GM12878 (cell line): ENCODE measurements at regions not wholly inside any gene's neighbourhood (a gene's known extent, or its start where the extent isn't known, plus 50 kb on each side); places are given as distances from the start of the nearest gene placed in this dataset.

Source experiments
- ATAC-seq: fragments of 200-7000 bp; cut with Tn5 transposase; 3 replicates; pipeline ENCODE4 v1.9.1; 2020; ENCODE audit warnings: mild to moderate bottlenecking, moderate library complexity
- BruUV-seq: library from RNA; stranded (reverse); fragments of 400-500 nt; replicated peaks from 2 replicates; lab custom pipeline; 2021; lab: Mats Ljungman, UMichigan
- CTCF ChIA-PET: fragments of 300-600 bp; sonication (Branson Sonifier 250); formaldehyde crosslinking; extraction: SDS; loops from one replicate; lab custom pipeline; 2021; ENCODE audit warnings: inconsistent platforms; lab: Yijun Ruan, JAX
- POLR2A ChIA-PET: fragments of 350-600 bp; formaldehyde crosslinking; extraction: SDS; loops from one replicate; lab custom pipeline; 2021; ENCODE audit warnings: inconsistent platforms; lab: Charles Lee
- RAD21 ChIA-PET: fragments of 300-600 bp; sonication (Branson Sonifier 250); formaldehyde crosslinking; loops from one replicate; lab custom pipeline; 2023; ENCODE audit warnings: antibody characterized with exemption; ENCODE audit not compliant: unreplicated experiment; lab: Charles Lee
- SMC1A ChIA-PET: fragments of 300-600 bp; sonication (Branson Sonifier 250); formaldehyde crosslinking; loops from one replicate; lab custom pipeline; 2023; ENCODE audit not compliant: unreplicated experiment, uncharacterized antibody; lab: Charles Lee
- DNase-seq: peaks from one replicate; pipeline ENCODE4 v3.0.0-alpha.2; 2011; ENCODE audit warnings: low read depth, low spot score
- FAIRE-seq: peaks from 3 replicates; lab custom pipeline; 2011; peaks lifted over from hg19 to GRCh38; lab: Jason Lieb, UNC
- H2AFZ ChIP-seq: 2 replicates; pipeline ENCODE4 v1.6.0; 2011; ENCODE audit warnings: low read depth, low read length, control low read depth; ENCODE audit not compliant: control insufficient read depth
- H3K27ac ChIP-seq: 2 replicates; pipeline ENCODE4 v1.5.1; 2011; ENCODE audit warnings: control low read depth; ENCODE audit not compliant: control insufficient read depth, insufficient read depth
- H3K27me3 ChIP-seq, 2 experiments: replicated peaks in 1 of 2; 2 replicates each; pipeline versions ENCODE4 v1.6.0 to v1.6.1; 2011; ENCODE audit warnings: low read length in 1 of 2; ENCODE audit not compliant: control insufficient read depth in 2 of 2, insufficient read depth in 2 of 2
- H3K36me3 ChIP-seq, 2 experiments: 2 replicates each; pipeline ENCODE4 v1.5.1; 2011; ENCODE audit warnings: low read length in 1 of 2; ENCODE audit not compliant: control insufficient read depth in 2 of 2, insufficient read depth in 2 of 2
- H3K4me1 ChIP-seq: 2 replicates; pipeline ENCODE4 v1.6.1; 2011; ENCODE audit warnings: mild to moderate bottlenecking, low read length, moderate library complexity, mixed read lengths; ENCODE audit not compliant: control insufficient read depth, insufficient read depth
- H3K4me2 ChIP-seq: 2 replicates; pipeline ENCODE4 v1.6.0; 2011; ENCODE audit warnings: control low read depth; ENCODE audit not compliant: control insufficient read depth, insufficient read depth
- H3K4me3 ChIP-seq: fragments of 200-600 bp; sonication (generic); 2 replicates; pipeline ENCODE4 v1.5.1; 2016
- H3K79me2 ChIP-seq: 2 replicates; pipeline ENCODE4 v1.6.0; 2011; ENCODE audit warnings: low read length; ENCODE audit not compliant: control insufficient read depth, insufficient read depth
- H3K9ac ChIP-seq: 2 replicates; pipeline ENCODE4 v1.8.0; 2011; ENCODE audit warnings: low read length, control low read depth, mixed read lengths; ENCODE audit not compliant: control insufficient read depth, insufficient read depth
- H3K9me3 ChIP-seq: replicated peaks from 3 replicates; pipeline ENCODE4 v1.5.1; 2011; ENCODE audit warnings: mild to moderate bottlenecking, low read length; ENCODE audit not compliant: control insufficient read depth, insufficient read depth
- H4K20me1 ChIP-seq: 2 replicates; pipeline ENCODE4 v1.6.0; 2011; ENCODE audit not compliant: control insufficient read depth, insufficient read depth
- ATF7 ChIP-seq: fragments of 450-650 bp; IDR thresholded peaks from 2 replicates; pipeline ENCODE4 v1.6.1; 2016; ENCODE audit warnings: low read depth, mild to moderate bottlenecking
- BMI1 ChIP-seq: fragments of 450-650 bp; IDR thresholded peaks from 2 replicates; pipeline ENCODE4 v1.6.1; 2016; ENCODE audit warnings: mild to moderate bottlenecking, moderate library complexity, borderline replicate concordance
- CREB1 ChIP-seq: IDR thresholded peaks from 2 replicates; pipeline ENCODE4 v1.6.1; 2012; ENCODE audit warnings: low read depth, mild to moderate bottlenecking, inconsistent platforms
- CTCF ChIP-seq, 3 experiments: IDR thresholded peaks in 2 of 3; conservative IDR thresholded peaks in 1 of 3; 2 replicates each; pipeline ENCODE4 v1.5.1; 2011; ENCODE audit warnings: low read depth in 3 of 3, low read length in 3 of 3, mild to moderate bottlenecking in 3 of 3, control low read depth in 2 of 3, moderate library complexity in 2 of 3, inconsistent platforms in 1 of 3, mixed read lengths in 1 of 3; ENCODE audit not compliant: control insufficient read depth in 2 of 3, insufficient read depth in 1 of 3; ENCODE audit errors: extremely low read depth in 1 of 3
- DPF2 ChIP-seq: fragments of 450-650 bp; IDR thresholded peaks from 2 replicates; pipeline ENCODE4 v1.6.1; 2017; ENCODE audit warnings: mild to moderate bottlenecking
- ESRRA ChIP-seq: IDR thresholded peaks from 2 replicates; pipeline ENCODE4 v1.6.1; 2012; ENCODE audit warnings: mild to moderate bottlenecking, low read length, improper control_type of control experiment
- HDGF ChIP-seq: fragments of 450-650 bp; IDR thresholded peaks from 2 replicates; pipeline ENCODE4 v1.6.1; 2016; ENCODE audit warnings: antibody characterized with exemption
- MAX ChIP-seq: IDR thresholded peaks from 2 replicates; pipeline ENCODE4 v1.6.1; 2012; ENCODE audit warnings: low read depth, low read length, improper control_type of control experiment
- MEF2B ChIP-seq: fragments of 450-650 bp; IDR thresholded peaks from 2 replicates; pipeline ENCODE4 v1.6.1; 2018; ENCODE audit warnings: mild to moderate bottlenecking, moderate library complexity; ENCODE audit not compliant: partially characterized antibody, poor library complexity, severe bottlenecking
- MXI1 ChIP-seq: fragments of 150-350 bp; IDR thresholded peaks from 2 replicates; pipeline ENCODE4 v1.6.1; 2011; ENCODE audit warnings: low read depth, mild to moderate bottlenecking, inconsistent platforms, low read length, improper control_type of control experiment
- NR2C1 ChIP-seq: fragments of 450-650 bp; IDR thresholded peaks from 2 replicates; pipeline ENCODE4 v1.6.1; 2017; ENCODE audit warnings: antibody characterized with exemption, mild to moderate bottlenecking, moderate library complexity
- WRNIP1 ChIP-seq: IDR thresholded peaks from 2 replicates; pipeline ENCODE4 v1.6.1; 2011; ENCODE audit warnings: low read depth, low read length, improper control_type of control experiment, borderline replicate concordance
- ZNF384 ChIP-seq: IDR thresholded peaks from 2 replicates; pipeline ENCODE4 v1.6.1; 2012; ENCODE audit warnings: low read depth, mild to moderate bottlenecking, low read length, improper control_type of control experiment, borderline replicate concordance
- ZZZ3 ChIP-seq: IDR thresholded peaks from 2 replicates; pipeline ENCODE4 v1.6.1; 2011; ENCODE audit warnings: low read depth; ENCODE audit not compliant: control insufficient read depth, insufficient read length
- WGBS: methylation state at CpG from one replicate; pipeline ENCODE4 v1.1.6; 2016; ENCODE audit warnings: low lambda C conversion rate; ENCODE audit not compliant: insufficient replicate concordance, insufficient coverage; ENCODE audit errors: missing lambda C conversion rate; 5-methylcytosine and 5-hydroxymethylcytosine counted together
- in situ Hi-C: fragments of 300-500 bp; cut with MboI; formaldehyde crosslinking; loops from 9 replicates; pipeline ENCODE4 v1.14.3; 2018; ENCODE audit warnings: mixed read lengths
- intact Hi-C: fragments of 100-400 bp; cut with micrococcal nuclease; formaldehyde crosslinking; loops from one replicate; pipeline ENCODE4 v1.14.2; 2022; ENCODE audit not compliant: unreplicated experiment

GRCh38 chr21:35606578-35606977 lies 453.7 kb downstream of the SETD4 start (continued):
- no peak for TF ChIP-seq MAX

- Histone ChIP-seq H3K36me3 (no peaks in the 10 kb centered on the region), H3K9me3 (no peaks in the 10 kb centered on the region), H3K4me2 (no peak overlapping the region), H3K4me1 (no peaks in the 10 kb centered on the region), H3K4me3 (no peak overlapping the region), H2AFZ (no peak overlapping the region), H4K20me1 (no peaks in the 10 kb centered on the region), H3K27ac (no peak overlapping the region), H3K27me3 (no peaks in the 10 kb centered on the region; a peak in 1 of 4 replicates), H3K9ac (no peak overlapping the region), H3K79me2 (no peaks in the 10 kb centered on the region)
- no peak for ATAC-seq
- intact Hi-C loops: no loop called here
- BruUV-seq: no TSS peak
- ChIA-PET POLR2A (no interaction called here), RAD21 (no interaction called here), CTCF (no interaction called here), SMC1A (no interaction called here)
- TF ChIP-seq CREB1 (no peak), ZNF384 (no peak), DPF2 (no peak), ESRRA (no peak), MXI1 (no peak), BMI1 (no peak), MEF2B (no peak), NR2C1 (no peak), HDGF (no peak), ATF7 (no peak), ZZZ3 (no peak), WRNIP1 (no peak), CTCF (IDR thresholded peaks at IDR 0.05 in 2 of 3, conservative IDR thresholded peaks at IDR 0.05 in 1 of 3; ENCODE audit: control insufficient read depth in 2 of 3, extremely low read depth in 1 of 3, insufficient read depth in 1 of 3, low read depth in 3 of 3, low read length in 3 of 3) (no peak)
- FAIRE-seq: no peak
- DNase-seq: no peak
- 51% methylated on average over 6 of the region's 6 CpGs for WGBS
- in situ Hi-C loops: no loop called here
These were observed 454.2 kb downstream of the SETD4 start for GRCh38 chr21:35606146-35606545.
